Fibroblast of lung (primary cell): ENCODE measurements at regions not wholly inside any gene's neighbourhood (a gene's known extent, or its start where the extent isn't known, plus 50 kb on each side); places are given as distances from the start of the nearest gene placed in this dataset.

ENCODE experiments used
- EZH2 ChIP-seq: IDR thresholded peaks from 2 replicates; pipeline ENCODE4 v1.5.1; 2012; ENCODE audit warnings: low read length, control low read depth, mild to moderate bottlenecking; ENCODE audit errors: missing control alignments
- TF ChIP-seq, protein P1 (sequence below), 2 donors: IDR thresholded peaks in 1 of 2; conservative IDR thresholded peaks in 1 of 2; 1 replicate in 1 of 2; 2 replicates in 1 of 2; pipeline ENCODE4 v1.5.1; 2011 to 2012; ENCODE audit warnings: low read length in 2 of 2, control low read depth in 1 of 2, inconsistent platforms in 1 of 2, low read depth in 1 of 2, mild to moderate bottlenecking in 1 of 2

DNA sequence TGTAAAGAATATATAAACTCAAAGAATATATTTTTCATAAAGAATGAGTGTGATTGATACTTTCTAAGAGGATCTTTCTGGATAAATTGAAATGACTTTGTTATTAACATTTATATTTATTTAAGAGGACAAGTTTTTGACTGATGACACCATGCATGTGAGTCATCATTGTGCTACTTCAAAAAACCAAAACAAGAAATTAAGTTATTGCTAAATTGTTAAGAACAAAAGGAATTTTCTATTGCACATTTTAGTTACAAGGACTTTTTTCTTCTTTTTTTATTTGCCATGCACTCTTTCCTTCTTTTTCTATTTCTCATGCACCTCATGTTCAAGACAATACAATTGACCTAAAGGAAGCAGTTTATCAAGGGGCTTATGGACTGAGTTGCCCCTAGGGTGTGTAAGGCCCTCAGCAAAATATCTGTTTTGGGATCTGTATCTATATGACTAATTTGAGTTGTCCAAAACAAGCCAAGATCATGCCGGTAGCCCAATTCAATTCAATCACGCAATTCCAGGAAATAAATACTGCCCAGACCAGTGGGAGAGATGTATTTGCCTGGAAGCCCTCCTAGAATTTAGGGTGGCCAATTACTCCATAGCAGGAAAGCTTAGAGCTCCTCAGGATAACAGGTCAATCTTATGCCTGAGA, 654.3 kb downstream of the METTL4 start:
- TF ChIP-seq EZH2: no peak
- TF ChIP-seq, protein P1, sequence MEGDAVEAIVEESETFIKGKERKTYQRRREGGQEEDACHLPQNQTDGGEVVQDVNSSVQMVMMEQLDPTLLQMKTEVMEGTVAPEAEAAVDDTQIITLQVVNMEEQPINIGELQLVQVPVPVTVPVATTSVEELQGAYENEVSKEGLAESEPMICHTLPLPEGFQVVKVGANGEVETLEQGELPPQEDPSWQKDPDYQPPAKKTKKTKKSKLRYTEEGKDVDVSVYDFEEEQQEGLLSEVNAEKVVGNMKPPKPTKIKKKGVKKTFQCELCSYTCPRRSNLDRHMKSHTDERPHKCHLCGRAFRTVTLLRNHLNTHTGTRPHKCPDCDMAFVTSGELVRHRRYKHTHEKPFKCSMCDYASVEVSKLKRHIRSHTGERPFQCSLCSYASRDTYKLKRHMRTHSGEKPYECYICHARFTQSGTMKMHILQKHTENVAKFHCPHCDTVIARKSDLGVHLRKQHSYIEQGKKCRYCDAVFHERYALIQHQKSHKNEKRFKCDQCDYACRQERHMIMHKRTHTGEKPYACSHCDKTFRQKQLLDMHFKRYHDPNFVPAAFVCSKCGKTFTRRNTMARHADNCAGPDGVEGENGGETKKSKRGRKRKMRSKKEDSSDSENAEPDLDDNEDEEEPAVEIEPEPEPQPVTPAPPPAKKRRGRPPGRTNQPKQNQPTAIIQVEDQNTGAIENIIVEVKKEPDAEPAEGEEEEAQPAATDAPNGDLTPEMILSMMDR (conservative IDR thresholded peaks at IDR 0.05 in 1 of 2, IDR thresholded peaks at IDR 0.05 in 1 of 2; ENCODE audit: low read depth in 1 of 2, low read length in 2 of 2): no peak
